ENCODE measurements at regions not wholly inside any gene's neighbourhood (a gene's known extent, or its start where the extent isn't known, plus 50 kb on each side); places are given as distances from the start of the nearest gene placed in this dataset.

DNA sequence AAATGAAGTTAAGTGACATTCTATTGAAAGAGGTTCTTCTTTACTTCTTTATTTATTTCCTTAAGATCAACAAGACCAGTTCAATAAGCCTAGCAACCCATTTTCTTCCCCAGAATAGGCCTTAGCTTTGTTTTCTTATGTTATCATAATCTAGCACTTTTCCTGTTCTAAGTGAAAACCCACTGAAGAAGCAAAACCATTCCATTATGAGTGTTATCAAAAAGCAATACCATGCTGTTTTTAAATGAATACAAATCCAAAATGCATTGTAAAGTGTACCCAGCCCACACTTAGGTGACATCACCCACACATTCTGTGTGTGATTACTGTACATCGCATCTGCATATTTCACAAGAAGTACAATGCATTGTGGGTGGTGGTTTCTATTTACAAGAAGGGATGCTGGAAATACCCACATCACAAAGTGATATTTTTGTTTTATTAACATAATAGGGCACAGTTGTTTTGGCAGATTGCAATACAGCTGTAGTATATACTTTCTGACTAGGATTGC is 679.5 kb downstream of the KCNJ3 start:
- DNase-seq = peak; percentile 29 to 53 (median 30)

DNA sequence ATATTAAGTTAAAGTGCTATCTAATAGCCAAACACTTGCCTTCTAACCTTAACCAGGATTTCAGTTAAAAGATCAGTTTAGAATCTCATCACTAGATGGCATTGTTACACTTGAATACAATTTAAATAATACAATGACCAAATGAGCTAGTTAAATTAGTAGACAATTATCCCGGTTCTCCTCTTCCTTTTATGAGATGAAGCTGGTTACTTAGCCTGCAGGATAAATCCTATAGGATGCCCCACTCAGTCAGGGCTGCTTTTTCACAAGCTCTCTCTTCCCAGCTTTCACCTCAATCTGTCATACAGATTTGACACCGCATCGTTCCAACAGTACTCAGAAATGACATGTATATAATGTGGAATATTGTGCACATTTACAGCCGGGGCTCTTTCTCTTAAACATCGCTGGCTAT is 678.8 kb downstream of the KCNJ3 start:
- DNase-seq = peak; percentile 11 to 59 (median 58)

DNA sequence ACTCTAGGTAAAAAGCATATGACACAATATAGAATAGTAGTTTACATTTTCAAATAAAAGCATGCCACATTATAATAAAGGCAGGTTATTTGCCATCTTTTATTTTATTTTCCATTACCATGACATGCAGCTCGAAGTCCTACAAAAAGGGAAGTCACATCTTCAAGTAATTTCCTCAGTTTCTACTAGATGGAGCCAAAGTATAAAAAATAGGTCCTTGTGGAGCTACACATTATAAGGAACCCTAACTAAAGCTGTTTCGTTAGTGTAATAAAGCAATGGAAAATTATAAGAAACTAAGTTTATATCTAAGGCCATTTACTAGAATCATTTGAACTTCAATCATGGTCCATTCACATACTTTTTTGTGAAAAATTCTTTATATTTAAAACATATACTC is 674.5 kb downstream of the KCNJ3 start:
- peak; percentile 21 to 67 (median 61) for DNase-seq

DNA sequence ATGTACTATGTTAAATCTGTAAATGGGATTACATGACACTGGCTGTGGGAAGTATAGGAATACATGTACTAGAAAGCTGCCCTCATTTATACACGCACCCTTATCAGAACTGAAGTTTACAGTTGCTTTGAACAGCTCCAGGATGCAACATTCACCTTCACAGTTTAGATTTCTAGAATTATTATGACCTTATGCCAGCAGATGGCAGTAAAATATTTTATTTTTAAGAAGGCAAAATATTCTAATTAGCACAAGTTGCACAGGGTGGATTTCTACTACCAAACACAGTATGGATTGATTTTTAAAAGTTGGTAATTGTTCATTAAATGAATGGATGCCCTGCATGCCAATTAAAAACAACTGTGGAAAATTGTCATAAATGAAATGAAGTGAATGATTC is 670.4 kb downstream of the KCNJ3 start:
- peak in 2 of 3 donors; percentile 27 to 31 for DNase-seq

DNA sequence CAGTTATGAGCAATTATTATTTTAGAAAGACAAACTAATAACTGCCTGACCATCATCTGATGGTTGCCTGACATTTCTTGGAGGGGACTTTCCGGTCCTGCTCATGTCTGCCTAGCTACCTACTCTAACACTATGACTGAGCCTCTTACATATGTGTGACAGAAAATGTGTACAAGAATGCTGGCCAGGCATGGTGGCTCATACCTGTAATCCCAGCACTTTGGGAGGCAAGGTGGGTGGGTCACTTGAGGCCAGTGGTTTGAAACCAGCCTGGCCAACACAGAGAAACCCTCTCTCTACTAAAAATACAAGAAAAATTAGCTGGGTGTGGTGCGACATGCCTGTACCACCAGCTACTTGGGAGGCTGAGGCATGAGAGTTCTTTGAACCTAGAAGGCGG is 666.3 kb downstream of the KCNJ3 start:
- no peak for DNase-seq

DNA sequence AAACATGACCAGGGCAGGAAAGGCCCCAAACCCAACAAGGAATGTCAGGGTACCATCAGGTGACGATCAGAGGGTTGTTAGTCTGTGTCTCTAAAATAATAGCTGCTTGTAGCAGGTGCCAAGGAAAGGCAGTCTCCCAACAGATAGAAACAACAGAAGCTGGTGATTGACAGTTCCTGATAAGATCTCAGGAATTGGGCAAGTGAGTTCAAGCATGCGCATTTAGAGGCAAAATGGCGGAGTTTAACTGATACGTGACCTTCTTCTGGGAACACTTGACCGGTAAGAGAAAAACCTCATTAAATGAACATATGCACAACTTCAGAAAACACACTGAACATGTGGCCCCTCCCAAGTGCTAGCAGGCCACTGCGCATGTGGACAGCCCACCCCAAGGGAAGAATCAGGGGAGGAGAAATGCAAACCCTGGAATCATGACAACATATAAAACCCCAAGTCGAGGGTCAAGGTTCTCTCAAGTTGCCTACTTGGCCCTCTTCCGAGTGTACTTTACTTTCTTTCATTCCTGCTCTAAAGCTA is 664.9 kb downstream of the KCNJ3 start:
- no peak for DNase-seq

DNA sequence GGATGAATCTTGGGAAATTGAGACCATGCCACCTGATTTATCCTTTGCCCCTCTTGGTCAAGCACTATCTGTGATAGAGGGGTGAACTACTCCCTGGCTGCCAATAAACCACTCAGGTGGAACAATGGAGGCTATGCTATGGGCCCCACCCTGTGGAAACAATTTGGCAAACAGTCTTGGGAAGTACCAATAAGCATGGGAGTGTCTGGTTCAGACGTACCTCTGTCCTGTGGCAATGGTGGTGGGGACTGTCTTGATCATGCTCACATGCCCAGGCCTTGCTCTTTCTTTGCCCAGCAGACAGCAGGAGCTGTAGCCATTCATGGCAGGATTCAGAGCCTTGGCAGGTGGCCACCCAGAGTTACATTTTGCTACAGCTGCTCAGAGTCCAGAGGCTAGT is 658.7 kb downstream of the KCNJ3 start:
- DNase-seq = no peak

DNA sequence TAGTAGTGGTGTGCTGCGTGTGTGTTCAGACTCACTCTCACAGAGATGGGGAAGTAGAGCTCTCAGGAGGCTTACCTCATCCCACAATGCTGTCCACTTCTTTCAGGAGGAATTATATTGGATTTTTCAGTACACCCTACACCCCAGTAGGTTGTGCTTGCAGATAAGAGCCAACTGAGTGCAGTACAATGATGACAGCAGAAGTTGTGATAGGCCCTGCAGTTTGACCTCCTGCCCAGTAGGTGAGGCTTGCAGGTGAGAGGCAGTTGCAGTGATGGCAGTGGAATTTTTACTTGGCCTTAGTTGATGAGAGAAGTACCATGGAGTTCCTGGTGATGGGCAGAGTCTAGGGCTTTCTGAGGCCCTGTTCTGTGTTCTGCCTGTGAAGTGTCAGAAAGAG is 657.8 kb downstream of the KCNJ3 start:
- DNase-seq = no peak

DNA sequence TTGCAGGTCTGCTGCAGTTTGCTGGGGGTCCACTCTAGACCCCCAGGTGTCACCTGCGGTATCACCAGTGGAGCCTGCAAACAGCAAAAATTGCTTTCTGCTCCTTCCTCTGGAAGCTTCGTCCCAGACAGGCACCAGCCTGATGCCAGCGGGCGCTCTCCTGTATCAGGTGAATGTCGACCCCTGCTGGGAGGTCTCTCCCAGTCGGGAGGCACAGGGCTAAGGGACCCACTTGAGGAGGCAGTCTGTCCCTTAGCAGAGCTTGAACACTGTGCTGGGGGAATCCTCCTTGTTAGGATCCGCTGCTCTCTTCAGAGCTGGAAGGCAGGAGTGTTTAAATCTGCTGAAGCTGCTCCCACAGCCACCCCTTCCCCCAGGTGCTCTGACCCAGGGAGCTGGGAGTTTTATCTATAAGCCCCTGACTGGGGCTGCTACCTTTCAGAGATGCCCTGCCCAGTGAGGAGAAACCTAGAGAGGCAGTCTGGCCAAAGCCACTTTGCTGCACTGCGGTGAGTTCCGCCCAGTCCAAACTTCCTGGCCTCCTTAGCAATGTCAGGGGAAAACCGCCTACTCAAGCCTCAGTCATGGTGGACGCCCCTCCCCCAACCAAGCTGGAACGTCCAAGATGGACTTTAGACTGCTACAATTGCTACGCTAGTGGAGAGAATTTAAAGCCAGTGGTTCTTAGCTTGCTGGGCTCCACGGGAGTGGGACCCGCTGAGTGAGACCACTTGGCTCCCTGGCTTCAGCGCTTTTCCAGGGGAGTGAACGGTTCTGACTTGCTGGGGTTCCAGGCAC is 652.5 kb downstream of the KCNJ3 start:
- no peak for DNase-seq

DNA sequence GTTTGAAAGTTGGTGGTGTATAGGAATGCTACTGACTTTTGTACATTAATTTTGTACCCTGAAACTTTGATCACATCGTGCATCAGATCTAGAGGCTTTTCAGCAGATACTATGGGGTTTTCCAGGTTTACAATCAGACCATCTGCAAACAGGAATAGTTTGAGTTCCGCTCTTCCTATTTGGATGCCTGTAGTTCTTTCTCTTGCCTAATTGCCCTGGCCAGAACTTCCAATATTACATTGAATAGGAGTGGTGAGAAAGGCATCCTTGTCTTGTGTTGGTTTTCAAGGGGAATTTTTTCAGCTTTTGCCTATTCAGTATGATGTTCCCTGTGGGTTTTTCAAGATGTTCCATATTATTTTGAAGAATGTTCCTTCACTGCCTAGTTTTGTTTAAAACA is 633.5 kb downstream of the KCNJ3 start:
- DNase-seq = no peak

DNA sequence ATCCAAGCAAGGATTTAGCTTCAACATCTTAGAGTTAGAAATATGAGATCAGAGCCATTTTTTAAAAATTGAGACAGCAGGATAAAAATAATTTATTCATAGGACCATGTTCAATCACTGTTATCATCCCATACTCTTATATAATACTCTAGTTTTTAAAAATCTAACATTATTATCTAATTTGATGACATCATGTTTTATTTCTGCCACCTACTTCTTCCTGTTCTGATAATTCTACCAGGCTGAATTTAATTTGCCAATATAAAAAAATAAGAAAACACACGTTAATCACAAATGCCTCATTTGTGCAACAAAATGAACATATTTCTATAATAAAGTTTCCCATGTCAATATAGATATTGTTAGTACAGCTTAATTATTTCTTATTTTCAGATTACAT is 621.7 kb downstream of the KCNJ3 start:
- DNase-seq = no peak

DNA sequence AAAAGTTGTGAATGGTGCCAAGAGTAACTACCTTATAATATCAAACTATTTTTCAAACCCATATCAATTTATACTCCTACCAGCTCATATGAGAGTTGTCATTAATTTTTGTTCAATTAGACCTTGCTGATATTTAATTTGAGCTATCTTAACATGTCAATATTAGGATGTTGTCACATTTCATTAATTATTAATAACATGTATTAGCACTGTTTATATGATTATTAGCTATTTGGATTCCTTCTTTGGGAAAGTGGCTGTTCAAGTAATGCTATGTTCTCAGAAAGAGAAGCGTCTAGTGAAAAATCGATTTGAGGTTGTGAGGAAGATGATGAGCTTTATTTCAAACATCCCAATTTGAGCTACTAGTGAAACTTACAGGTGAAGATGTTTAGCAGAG is 620.2 kb downstream of the KCNJ3 start:
- DNase-seq = no peak

DNA sequence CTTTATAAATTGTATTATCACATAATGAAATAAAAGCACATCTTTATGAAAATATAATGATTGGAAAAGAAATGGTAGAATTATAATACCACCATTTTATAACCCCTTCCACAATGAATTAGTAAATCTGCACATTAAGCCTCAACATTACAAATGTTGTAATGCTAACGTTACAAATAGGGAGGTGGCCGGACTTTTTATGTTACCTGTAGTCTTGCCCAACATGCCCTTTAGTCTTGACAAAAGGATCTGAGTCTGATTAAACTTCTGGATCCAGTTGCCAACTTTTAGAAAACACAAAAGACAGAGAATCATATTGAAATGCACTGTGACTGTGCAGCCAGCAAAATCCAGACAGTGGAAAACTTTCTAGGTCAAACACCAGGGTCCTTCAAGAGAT is 617.3 kb downstream of the KCNJ3 start:
- no peak for DNase-seq

DNA sequence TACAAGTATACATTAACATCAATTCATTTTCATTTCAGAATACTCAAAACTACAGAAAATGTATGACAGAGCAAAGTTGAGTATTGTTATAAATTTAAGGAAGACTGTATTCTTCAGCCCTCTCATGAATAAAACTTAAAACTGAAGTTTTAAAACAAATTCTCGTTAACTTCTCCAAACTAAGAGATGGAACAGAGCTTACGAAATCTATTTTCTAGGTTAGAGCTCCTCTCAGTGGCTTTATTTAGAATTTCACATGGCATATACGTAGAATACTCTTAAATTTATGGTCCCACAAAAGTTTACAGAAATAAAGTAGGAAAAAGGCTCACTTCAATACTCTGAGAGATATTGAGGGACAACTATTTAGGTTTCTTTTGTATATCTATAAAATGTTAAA is 612.1 kb downstream of the KCNJ3 start:
- DNase-seq = peak; percentile 40 to 65 (median 64)

DNA sequence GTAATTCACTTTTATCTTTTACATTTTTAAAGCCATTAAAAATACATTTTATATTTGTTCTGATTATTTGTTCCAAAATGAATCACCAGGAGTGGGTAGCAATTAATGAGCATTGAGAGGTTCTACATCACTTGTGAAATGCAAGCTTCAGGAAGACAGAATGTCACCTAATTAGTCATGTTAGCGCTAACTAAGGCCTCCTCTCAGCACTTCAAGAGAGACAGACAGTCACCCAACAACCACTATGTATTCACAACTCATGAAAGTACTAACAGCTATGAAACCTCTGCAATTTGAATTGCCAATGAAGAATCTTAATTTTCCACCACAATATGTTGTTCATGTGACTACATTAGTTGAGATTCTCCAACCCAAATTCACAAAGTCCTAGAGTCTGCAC is 611.0 kb downstream of the KCNJ3 start:
- DNase-seq = no peak

DNA sequence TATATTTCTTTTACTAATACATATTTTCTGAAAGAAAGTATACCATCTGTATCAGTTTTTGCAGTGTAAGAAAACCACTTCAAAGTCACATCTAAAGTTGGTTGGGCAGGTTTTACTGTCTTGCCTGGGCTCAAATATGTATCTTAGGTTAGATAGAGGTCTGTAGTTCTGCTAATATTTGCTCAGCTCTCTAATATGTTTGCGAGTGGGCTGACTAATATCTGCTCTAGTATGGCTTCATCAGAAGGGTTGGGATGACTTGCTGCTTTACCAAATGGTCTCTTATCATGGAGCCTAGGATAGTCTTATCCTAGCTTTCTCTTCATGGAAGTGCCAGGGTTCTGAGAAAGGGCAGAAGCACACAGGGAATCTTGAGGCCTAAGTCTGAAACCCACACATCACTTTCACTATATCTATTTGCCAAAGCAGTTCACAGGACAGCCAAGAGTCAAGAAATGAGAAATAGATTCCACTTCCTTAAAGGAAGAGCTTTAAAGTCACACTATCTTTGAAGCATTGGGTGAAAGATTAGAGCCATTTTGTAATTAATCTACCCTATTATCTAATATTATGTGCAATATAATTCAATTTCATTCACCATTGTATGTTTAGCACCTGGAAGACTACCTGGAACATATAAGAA is 610.0 kb downstream of the KCNJ3 start:
- no peak for DNase-seq

DNA sequence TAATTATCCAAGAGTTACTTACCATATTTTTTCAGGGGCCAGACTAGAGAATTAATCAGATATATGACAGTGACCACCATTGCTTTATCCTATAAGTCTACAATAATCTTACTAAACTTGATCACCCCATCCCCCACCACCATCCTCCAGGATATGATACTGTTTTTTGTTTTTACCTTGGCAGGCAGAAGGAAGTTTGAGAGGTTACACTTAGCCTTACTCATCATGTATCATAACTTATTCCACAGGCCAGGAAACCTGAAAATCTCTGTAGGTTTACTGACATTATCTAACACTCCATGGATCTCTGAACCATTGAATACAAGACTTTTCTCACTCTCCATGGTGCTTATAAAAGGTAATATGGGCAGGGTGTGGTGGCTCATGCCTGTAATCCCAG is 602.7 kb downstream of the KCNJ3 start:
- no peak for DNase-seq

DNA sequence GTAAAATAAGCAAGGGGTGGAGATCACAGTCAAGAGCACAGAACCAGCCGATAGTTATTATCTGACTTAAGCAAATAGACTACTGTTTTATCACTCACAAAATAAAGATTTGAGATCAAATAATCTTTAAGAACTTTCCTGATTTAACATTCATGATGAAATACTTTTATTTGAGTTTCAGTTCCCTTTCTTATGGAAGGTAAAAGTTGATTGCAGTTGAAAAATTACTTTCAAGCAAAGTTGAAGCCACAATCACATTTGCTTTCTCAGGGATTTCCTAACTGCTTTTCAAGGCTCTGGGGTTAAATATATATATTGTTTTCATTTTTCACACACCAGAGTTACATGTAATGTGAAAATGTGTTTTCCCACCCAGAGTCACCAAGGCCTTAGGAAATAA is 599.5 kb downstream of the KCNJ3 start:
- DNase-seq = no peak

DNA sequence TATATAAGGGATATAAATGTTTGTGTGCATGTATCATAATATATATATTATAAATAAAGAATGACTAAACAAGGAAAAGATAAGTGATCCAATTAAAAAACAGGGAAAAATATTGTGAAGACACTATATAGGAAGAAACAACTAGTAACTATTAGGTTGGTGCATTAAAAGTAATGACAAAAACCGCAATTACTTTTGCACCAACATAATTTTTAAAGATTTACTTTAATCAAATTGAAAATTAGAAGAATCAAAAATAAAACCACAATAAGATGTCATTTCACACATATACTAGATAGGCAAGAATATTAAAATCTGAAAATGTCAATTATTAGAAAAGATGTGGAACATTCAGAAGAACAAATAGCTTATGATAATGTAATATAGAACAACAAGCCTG is 595.9 kb downstream of the KCNJ3 start:
- DNase-seq = no peak

DNA sequence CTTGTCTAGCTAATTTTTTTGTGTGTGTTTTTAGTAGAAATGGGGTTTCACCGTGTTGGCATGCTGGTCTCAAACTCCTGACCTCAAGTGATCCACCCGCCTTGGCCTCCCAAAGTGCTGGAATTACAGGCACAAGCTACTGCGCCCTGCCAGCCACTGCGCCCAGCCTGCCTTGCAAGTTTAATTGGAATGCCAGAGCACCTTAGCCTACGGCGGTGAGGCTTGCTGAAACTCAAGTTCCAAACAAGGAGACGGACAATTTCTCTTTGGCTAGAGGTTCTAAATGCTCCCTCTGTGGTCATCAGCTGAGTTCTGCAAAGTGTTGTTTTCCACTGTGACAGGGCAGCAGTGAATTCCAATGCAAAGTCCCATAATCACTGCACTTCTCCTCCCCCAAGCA is 583.4 kb downstream of the KCNJ3 start:
- DNase-seq = no peak

DNA sequence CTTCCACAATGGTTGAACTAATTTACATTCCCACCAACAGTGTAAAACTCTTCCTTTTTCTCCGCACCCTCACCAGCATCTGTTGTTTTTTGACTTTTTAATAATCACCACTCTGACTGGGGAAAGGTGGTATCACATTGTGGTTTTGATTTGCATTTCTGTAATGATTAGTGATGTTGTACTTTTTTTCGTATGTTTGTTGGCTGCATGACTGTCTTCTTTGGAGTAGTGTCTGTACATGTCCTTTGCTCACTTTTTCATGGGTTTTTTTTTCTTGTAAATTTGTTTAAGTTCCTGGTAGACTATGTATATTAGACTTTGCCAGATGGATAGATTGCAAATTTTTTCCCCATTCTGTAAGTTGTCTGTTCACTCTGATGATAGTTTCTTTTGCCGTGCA is 574.8 kb downstream of the KCNJ3 start:
- no peak for DNase-seq

DNA sequence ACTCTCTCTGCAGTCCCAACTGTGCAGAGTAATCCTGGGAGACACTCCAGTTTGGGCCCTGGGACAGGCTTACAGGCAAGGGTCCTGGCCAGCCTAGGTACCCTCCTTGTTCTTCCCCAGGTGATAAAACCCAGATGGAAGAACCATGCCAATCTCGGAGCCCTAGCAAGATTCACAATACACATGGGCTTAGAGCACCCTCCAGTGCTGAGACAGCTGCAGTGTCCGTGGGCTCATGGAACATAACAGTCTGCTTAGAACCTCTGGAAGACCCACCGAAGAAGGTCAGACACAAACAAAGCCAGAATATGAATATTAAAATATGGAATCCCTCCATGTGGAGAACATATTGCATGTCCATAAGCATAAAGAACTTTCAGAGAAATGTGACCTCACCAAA is 568.1 kb downstream of the KCNJ3 start:
- DNase-seq = no peak

DNA sequence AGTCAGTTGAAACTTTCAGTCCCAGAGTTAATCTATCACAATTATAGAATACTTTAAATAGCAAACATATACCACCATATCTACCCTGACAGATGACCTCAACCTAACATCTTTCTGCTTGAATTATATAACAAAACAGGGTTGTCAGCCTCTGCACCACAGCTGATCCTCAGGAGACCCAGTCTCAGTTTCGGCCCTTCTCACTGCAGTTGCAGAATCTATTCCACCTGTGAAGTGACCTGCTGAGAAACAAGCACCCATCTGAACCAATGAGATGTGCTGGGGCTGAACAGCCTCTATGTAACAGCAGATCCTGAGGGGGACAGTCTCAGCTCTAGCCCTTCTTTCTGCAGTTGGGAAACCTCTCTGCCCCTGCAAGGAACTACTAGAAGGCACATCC is 567.6 kb downstream of the KCNJ3 start:
- DNase-seq = no peak

DNA sequence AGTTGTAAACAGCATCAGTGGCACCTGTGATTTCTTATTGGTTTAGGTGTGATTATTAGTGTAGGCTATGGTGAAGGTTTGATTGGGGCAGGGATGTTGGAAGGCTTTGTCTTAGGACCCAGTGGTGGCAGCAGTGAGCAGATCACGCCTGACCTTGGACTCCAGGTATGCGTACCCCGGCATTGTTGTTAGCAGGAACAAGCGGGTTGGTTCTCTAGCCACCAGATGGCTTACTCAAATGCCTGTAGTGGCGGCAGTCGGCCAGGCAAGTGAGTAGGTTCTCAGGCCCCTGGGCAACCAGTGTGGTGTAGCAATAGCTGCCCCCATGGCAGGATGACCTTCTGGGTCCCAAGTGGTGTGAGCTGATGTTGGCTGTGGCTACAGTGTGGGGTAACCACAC is 558.3 kb downstream of the KCNJ3 start:
- no peak for DNase-seq
